Activated naive CD8-positive, alpha-beta T cell (primary cell): ENCODE measurements at regions not wholly inside any gene's neighbourhood (a gene's known extent, or its start where the extent isn't known, plus 50 kb on each side); places are given as distances from the start of the nearest gene placed in this dataset.
"Not testable (repeated sequence)": the region's sequence is repeated elsewhere in the genome, so short reads cannot be mapped to it uniquely, and the experiment has no call there.

Experiments used
- H3K27ac Mint-ChIP-seq: one replicate; pipeline ENCODE4 v1.8.0; 2021; ENCODE audit warnings: mixed read lengths
- H3K27me3 Mint-ChIP-seq: one replicate; pipeline ENCODE4 v1.8.0; 2021; ENCODE audit warnings: mixed read lengths
- H3K36me3 Mint-ChIP-seq: one replicate; pipeline ENCODE4 v1.8.0; 2021; ENCODE audit warnings: mixed read lengths
- H3K4me1 Mint-ChIP-seq: one replicate; pipeline ENCODE4 v1.8.0; 2021; ENCODE audit warnings: low read depth, mixed read lengths
- H3K4me3 Mint-ChIP-seq: one replicate; pipeline ENCODE4 v1.8.0; 2021; ENCODE audit warnings: mild to moderate bottlenecking, mixed read lengths
- H3K9me3 Mint-ChIP-seq: one replicate; pipeline ENCODE4 v1.8.0; 2021; ENCODE audit warnings: low read depth, mixed read lengths

DNA sequence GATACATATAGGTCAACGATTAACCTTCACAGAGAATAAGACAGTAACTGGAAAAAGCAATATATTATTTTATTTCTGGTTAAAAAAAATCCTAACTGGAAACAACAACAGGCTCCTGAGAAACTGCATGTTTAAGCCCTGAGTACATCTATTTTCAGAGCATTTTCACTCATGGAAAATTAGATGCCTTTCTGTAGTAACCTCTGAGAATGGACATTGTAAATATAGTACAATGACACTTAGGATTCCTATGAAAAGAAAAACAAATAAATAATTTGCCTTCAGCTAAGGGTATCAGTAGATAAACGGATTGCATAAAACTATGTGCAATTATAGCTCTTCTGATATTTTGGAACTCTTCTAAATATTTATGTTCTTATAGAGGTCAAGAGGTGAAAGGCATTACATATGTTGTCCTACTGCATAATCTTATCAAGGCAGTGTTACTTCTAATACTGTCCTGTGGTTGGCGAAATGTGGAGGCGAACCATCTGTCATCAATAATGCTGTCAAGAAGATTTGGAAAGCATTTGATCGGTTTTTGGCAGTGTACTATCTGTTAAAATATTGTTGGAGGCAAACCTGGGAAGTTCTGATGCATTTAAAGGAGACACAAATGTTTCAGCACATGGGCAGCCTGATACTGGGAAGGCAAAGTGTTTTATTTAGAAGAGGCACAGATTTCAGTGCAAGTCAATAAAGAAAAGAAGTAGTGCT is 381.8 kb downstream of the BTG1 start:
- Mint-ChIP-seq H3K36me3 (peaks cover 12% of the 10 kb centered on the region), H3K9me3 (peaks cover 14% of the 10 kb centered on the region), H3K27me3 (no peaks in the 10 kb centered on the region), H3K27ac (no peak overlapping the region), H3K4me3 (no peak overlapping the region), H3K4me1 (no peaks in the 10 kb centered on the region)

DNA sequence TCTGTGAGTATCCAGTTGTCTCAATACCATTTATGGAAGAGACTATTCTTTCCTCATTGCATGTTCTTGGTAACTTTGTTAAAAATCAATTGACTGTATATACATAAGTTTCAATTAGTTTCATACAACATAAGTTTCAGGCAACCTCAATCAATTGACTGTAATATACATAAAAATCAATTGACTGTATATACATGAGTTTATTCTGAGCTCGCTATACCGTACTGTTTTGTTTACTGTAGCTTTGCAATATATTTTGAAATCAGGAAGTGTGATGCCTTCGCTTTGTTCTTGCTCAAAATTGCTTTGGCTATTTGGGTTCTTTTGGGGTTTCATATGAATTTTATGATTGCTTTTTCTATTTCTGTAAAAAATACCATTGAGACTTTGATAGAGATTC is 392.0 kb downstream of the BTG1 start:
- Mint-ChIP-seq H3K27me3 (no peaks in the 10 kb centered on the region), H3K9me3 (peaks cover 3% of the 10 kb centered on the region), H3K4me1 (peaks cover 1% of the 10 kb centered on the region), H3K4me3 (no peak overlapping the region), H3K36me3 (peaks cover 5% of the 10 kb centered on the region), H3K27ac (no peak overlapping the region)

DNA sequence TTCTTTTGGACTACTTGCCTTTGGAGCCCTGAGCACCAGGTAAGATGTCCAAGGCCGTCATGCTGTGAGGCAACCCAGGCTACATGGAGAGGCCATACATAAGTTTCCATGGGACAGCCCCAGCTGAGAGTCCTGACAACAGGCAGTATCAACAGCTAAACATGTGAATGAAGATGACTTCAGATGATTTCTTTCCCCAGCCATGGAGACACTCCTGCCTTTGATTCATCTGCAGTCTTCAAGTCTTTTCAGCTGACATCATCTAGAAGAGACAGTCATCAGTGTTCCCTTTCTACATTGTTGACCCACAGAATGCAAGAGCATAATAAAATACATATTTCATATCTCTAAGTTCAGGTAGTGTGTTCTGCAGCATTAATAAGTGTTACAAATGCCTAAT is 398.7 kb downstream of the BTG1 start:
- Mint-ChIP-seq H3K4me1 (no peaks in the 10 kb centered on the region), H3K27me3 (no peaks in the 10 kb centered on the region), H3K9me3 (no peaks in the 10 kb centered on the region), H3K36me3 (no peaks in the 10 kb centered on the region), H3K4me3 (no peak overlapping the region), H3K27ac (no peak overlapping the region)

DNA sequence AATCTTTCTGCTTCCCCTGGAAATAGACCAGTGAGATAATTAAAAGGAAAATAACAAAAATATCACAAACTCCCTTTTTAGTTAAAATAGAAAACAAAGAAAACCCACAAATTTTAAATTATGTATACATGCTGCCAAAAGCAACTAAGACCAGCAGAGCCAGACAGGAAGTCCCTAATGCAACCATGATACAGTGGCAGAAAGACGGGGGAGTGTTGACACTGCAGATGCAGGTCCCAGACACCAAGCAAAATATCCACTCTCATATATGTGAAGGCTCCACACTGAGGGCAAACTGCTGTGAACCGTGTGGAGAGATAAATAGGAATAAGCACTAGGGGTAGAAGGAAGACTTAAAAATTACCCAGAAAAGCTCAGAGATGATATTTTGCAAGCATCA is 401.0 kb downstream of the BTG1 start:
- Mint-ChIP-seq H3K4me1 (no peaks in the 10 kb centered on the region), H3K9me3 (no peaks in the 10 kb centered on the region), H3K27me3 (no peaks in the 10 kb centered on the region), H3K27ac (no peak overlapping the region), H3K4me3 (no peak overlapping the region), H3K36me3 (no peaks in the 10 kb centered on the region)

DNA sequence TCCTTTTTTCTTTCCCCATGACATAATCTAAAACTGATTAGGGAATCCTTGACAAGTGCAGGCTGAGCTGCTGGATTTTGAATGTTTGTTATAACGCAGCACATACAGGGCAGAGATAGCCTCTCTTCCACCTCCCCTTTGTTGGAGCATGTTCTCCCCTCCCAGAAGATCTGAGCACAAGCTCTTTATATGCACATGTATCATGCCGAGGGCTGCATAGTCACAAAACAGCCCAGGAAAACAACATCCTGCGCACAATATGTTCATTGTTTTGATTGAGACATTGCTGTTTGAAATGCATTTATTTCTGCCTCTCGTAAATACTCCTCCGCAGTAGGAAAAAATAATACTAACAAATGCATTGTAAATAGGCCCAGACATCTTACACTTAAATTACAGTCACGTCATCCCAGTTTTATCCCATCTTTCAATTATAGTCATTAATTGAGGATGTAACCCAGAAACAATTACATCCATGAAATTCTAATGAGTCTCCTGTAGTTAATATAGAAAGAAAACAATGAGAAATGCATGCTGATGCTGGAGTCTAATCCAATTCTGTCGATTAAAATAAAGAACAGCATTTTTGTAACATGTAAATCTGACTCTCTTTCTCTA is 401.8 kb downstream of the BTG1 start:
- H3K4me3 Mint-ChIP-seq: no peak overlapping the region
- H3K4me1 Mint-ChIP-seq: no peaks in the 10 kb centered on the region
- no peaks in the 10 kb centered on the region for H3K9me3 Mint-ChIP-seq
- no peaks in the 10 kb centered on the region for H3K27me3 Mint-ChIP-seq
- no peaks in the 10 kb centered on the region for H3K36me3 Mint-ChIP-seq
- H3K27ac Mint-ChIP-seq: no peak overlapping the region

DNA sequence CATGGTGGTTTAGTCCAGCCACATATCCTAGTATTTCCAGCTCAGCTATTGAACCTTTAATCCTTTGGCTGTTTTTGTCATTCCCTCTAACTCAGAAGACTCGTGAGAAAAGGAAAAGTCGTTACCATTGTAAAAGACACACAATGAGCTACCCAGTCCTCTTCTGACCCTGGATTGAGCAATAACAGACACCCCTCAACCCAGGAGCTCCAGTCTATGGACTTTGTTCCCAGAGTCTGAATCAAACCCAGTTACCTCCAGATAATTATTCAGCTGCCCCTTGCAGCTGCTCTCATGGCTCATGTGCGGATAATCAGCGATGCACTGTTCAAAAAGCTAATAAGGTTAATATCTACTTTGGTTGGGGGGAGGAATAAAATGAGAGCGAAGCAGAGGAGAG is 402.4 kb downstream of the BTG1 start:
- Mint-ChIP-seq H3K36me3 (no peaks in the 10 kb centered on the region), H3K4me1 (no peaks in the 10 kb centered on the region)

DNA sequence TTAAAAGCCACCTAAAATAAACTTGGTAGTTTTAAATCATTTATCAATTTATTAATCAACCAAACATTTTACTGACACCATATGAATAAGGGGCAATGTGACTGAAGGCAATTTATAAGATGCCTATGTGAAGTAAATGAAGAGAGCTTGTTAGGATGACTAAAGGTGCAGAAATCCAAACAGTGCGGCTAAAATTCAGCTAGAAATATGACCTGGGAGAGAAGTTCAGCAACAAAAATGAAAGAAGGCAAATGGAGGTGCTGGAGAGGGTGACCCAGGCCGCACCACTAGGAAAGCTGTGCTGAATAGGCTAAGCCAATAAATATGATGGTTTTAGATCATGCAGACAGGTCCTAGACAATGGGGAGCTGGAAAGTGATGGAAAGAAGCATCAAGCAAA is 403.7 kb downstream of the BTG1 start:
- Mint-ChIP-seq H3K27ac (no peak overlapping the region), H3K27me3 (no peaks in the 10 kb centered on the region), H3K4me3 (no peak overlapping the region), H3K9me3 (no peaks in the 10 kb centered on the region), H3K36me3 (no peaks in the 10 kb centered on the region), H3K4me1 (no peaks in the 10 kb centered on the region)

More for the DNA sequence above, 402.4 kb downstream of the BTG1 start:
- Mint-ChIP-seq H3K9me3 (no peaks in the 10 kb centered on the region), H3K27ac (no peak overlapping the region), H3K4me3 (no peak overlapping the region), H3K27me3 (no peaks in the 10 kb centered on the region)

- not testable (repeated sequence) for H3K4me3 Mint-ChIP-seq, H3K36me3 Mint-ChIP-seq, H3K4me1 Mint-ChIP-seq, H3K27me3 Mint-ChIP-seq, H3K27ac Mint-ChIP-seq
- peaks cover 12% of the 10 kb centered on the region for H3K9me3 Mint-ChIP-seq
Measured at GRCh38 chr12:91733846-91734245, 411.8 kb downstream of the BTG1 start.

DNA sequence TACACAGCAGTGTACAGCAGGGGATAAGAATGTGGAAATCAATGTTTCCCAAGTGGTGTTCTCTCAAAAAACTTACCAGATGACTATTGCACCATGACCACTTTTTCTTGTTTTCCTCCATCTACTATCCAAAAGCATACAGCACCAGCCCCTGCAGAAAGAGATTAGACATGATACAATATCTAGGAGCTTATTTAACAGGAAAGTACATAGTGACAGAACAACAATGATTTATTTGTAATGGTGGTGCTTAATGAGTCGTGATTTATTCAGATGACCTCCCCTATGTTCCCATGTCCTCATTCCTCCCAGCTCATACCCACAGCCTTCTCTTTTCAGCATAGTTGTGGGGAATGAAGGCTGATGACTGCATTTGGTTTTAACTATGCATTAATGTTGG is 413.6 kb downstream of the BTG1 start:
- no peaks in the 10 kb centered on the region for H3K4me1 Mint-ChIP-seq
- peaks cover 12% of the 10 kb centered on the region for H3K9me3 Mint-ChIP-seq
- peaks cover 6% of the 10 kb centered on the region for H3K36me3 Mint-ChIP-seq
- H3K27ac Mint-ChIP-seq: no peak overlapping the region
- H3K4me3 Mint-ChIP-seq: no peak overlapping the region
- H3K27me3 Mint-ChIP-seq: no peaks in the 10 kb centered on the region

- Mint-ChIP-seq H3K27me3 (no peaks in the 10 kb centered on the region), H3K4me1 (no peaks in the 10 kb centered on the region), H3K9me3 (peaks cover 8% of the 10 kb centered on the region), H3K27ac (no peak overlapping the region), H3K4me3 (no peak overlapping the region), H3K36me3 (peaks cover 6% of the 10 kb centered on the region)
Measured at GRCh38 chr12:91729543-91729942, 416.1 kb downstream of the BTG1 start.

GRCh38 chr12:91723191-91723590 is 422.5 kb downstream of the BTG1 start:
- no peak overlapping the region for H3K4me3 Mint-ChIP-seq
- H3K27me3 Mint-ChIP-seq: no peaks in the 10 kb centered on the region
- H3K4me1 Mint-ChIP-seq: peaks cover 4% of the 10 kb centered on the region
- H3K27ac Mint-ChIP-seq: no peak overlapping the region
- no peaks in the 10 kb centered on the region for H3K36me3 Mint-ChIP-seq
- peaks cover 6% of the 10 kb centered on the region for H3K9me3 Mint-ChIP-seq

DNA sequence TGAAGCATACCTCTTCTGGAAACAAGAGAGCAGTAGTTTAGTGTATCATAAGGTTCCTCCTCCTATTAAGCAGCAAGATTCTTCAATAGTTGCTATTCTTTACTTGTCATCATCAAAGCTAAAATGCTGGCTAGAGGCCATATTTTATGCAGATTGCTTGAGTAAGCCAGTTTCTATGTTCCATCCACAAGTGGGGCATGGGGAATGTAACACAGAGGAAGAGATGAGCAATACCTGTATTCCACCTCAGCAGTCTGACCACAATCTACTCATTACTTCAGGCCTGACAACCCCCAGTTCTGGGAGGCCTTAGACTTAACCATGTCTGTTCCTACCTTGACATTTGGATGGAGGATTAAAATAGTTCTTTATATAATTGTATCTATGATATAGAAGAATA is 423.6 kb downstream of the BTG1 start:
- H3K27ac Mint-ChIP-seq: no peak overlapping the region
- H3K36me3 Mint-ChIP-seq: no peaks in the 10 kb centered on the region
- peaks cover 4% of the 10 kb centered on the region for H3K4me1 Mint-ChIP-seq
- H3K9me3 Mint-ChIP-seq: peaks cover 6% of the 10 kb centered on the region
- H3K27me3 Mint-ChIP-seq: no peaks in the 10 kb centered on the region
- H3K4me3 Mint-ChIP-seq: no peak overlapping the region

GRCh38 chr12:91721023-91721422 is 424.6 kb downstream of the BTG1 start:
- H3K27ac Mint-ChIP-seq: no peak overlapping the region
- H3K9me3 Mint-ChIP-seq: peaks cover 6% of the 10 kb centered on the region
- H3K4me1 Mint-ChIP-seq: peaks cover 4% of the 10 kb centered on the region
- no peaks in the 10 kb centered on the region for H3K36me3 Mint-ChIP-seq
- H3K4me3 Mint-ChIP-seq: no peak overlapping the region
- no peaks in the 10 kb centered on the region for H3K27me3 Mint-ChIP-seq

- Mint-ChIP-seq H3K4me1 (peaks cover 4% of the 10 kb centered on the region), H3K36me3 (no peaks in the 10 kb centered on the region), H3K9me3 (peaks cover 3% of the 10 kb centered on the region), H3K27ac (no peak overlapping the region), H3K27me3 (no peaks in the 10 kb centered on the region), H3K4me3 (no peak overlapping the region)
Measured at GRCh38 chr12:91718326-91718725, 427.3 kb downstream of the BTG1 start.

DNA sequence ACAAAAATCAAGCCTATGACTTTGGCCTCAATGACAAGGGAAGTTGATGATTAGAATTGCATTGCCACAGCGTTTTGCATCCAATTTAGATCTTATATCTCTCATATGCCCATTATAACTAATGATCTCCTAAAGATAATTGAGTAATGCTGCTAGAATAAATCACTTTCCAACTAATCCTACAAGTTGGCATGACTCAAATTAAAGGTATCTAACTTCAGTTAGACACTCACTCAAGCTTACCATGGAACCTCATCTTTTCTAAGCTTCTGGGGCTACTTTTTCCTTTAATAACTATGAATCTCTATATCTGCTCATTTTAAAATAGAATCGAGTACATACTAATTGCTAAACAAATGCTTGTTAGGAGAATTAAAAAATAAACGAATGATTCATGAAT is 427.8 kb downstream of the BTG1 start:
- Mint-ChIP-seq H3K36me3 (no peaks in the 10 kb centered on the region), H3K9me3 (peaks cover 4% of the 10 kb centered on the region), H3K27me3 (no peaks in the 10 kb centered on the region), H3K4me1 (peaks cover 4% of the 10 kb centered on the region), H3K27ac (no peak overlapping the region), H3K4me3 (no peak overlapping the region)

DNA sequence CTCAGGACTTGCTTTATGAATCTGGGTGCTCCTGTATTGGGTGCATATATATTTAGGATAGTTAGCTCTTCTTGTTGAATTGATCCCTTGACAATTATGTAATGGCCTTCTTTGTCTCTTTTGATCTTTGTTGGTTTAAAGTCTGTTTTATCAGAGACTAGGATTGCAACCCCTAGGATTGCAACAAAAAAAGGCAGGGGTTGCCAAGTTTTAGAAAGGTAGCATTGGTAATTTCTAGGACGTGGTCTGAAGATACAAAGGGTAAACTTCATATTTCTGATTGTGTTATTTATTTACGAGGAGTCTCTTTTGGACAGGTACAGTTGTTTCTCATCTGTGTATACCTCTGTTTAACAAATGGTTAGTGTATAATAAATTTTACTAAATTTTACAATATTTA is 433.7 kb downstream of the BTG1 start:
- not testable (repeated sequence) for H3K27ac Mint-ChIP-seq, H3K9me3 Mint-ChIP-seq, H3K4me1 Mint-ChIP-seq, H3K27me3 Mint-ChIP-seq, H3K4me3 Mint-ChIP-seq, H3K36me3 Mint-ChIP-seq
